HEK293 (cell line): ENCODE measurements at regions not wholly inside any gene's neighbourhood (a gene's known extent, or its start where the extent isn't known, plus 50 kb on each side); places are given as distances from the start of the nearest gene placed in this dataset.

ENCODE experiments used
- CTCF ChIP-seq: fragments of 450-650 bp; formaldehyde crosslinking; IDR thresholded peaks from 2 replicates; pipeline ENCODE4 v1.5.1; 2016; ENCODE audit warnings: missing biosample characterization, missing genetic modification characterization
- HOXD13 ChIP-seq: sonication (generic); formaldehyde crosslinking; IDR thresholded peaks from 2 replicates; pipeline ENCODE4 v1.8.0; 2022; ENCODE audit warnings: missing genetic modification reagents, borderline replicate concordance
- RBAK ChIP-seq: fragments of 450-650 bp; formaldehyde crosslinking; IDR thresholded peaks from 2 replicates; pipeline ENCODE4 v1.5.1; 2016; ENCODE audit warnings: missing biosample characterization, missing genetic modification characterization
- YY1 ChIP-seq: fragments of 450-650 bp; formaldehyde crosslinking; IDR thresholded peaks from 2 replicates; pipeline ENCODE4 v1.5.1; 2018; ENCODE audit warnings: missing biosample characterization, missing genetic modification characterization
- ZBTB44 ChIP-seq: fragments of 450-650 bp; IDR thresholded peaks from 2 replicates; pipeline ENCODE4 v1.5.1; 2018; ENCODE audit warnings: missing biosample characterization, mild to moderate bottlenecking, missing genetic modification characterization
- ZNF10 ChIP-seq: fragments of 450-650 bp; formaldehyde crosslinking; IDR thresholded peaks from 2 replicates; pipeline ENCODE4 v1.5.1; 2017; ENCODE audit warnings: missing biosample characterization, missing genetic modification characterization
- ZNF274 ChIP-seq, 2 experiments: fragments of 200-500 bp in 1 of 2; fragments of 450-650 bp in 1 of 2; sonication (Bioruptor generic) in 1 of 2; formaldehyde crosslinking in 1 of 2; IDR thresholded peaks; 2 replicates each; pipeline versions ENCODE4 v1.5.1 to v1.6.1; 2014 to 2016; ENCODE audit warnings: borderline replicate concordance in 1 of 2, inconsistent platforms in 1 of 2, low read length in 1 of 2, missing biosample characterization in 1 of 2, missing genetic modification characterization in 1 of 2
- ZNF280D ChIP-seq: fragments of 450-650 bp; formaldehyde crosslinking; IDR thresholded peaks from 2 replicates; pipeline ENCODE4 v1.5.1; 2016; ENCODE audit warnings: missing biosample characterization, missing genetic modification characterization
- ZNF561 ChIP-seq: fragments of 450-650 bp; IDR thresholded peaks from 2 replicates; pipeline ENCODE4 v1.5.1; 2018; ENCODE audit warnings: missing biosample characterization, missing genetic modification characterization, borderline replicate concordance
- ZNF792 ChIP-seq: fragments of 450-650 bp; formaldehyde crosslinking; IDR thresholded peaks from 2 replicates; pipeline ENCODE4 v1.5.1; 2016; ENCODE audit warnings: missing biosample characterization, missing genetic modification characterization
- ZSCAN5A ChIP-seq: fragments of 450-650 bp; formaldehyde crosslinking; IDR thresholded peaks from 2 replicates; pipeline ENCODE4 v1.5.1; 2016; ENCODE audit warnings: missing biosample characterization, missing genetic modification characterization

- TF ChIP-seq ZNF10 (no peak), HOXD13 (CRISPR knock-in tag) (no peak), CTCF (tag by site-specific recombination) (no peak), RBAK (tag by site-specific recombination) (no peak), ZNF792 (tag by site-specific recombination) (no peak), YY1 (tag by site-specific recombination) (no peak), ZBTB44 (tag by site-specific recombination) (no peak), ZNF274 (IDR thresholded peaks at IDR 0.05; ENCODE audit: low read length) (no peak), ZNF274 (tag by site-specific recombination; IDR thresholded peaks at IDR 0.05; ENCODE audit: borderline replicate concordance) (no peak), ZSCAN5A (no peak), ZNF280D (no peak), ZNF561 (no peak)
Observed at GRCh38 chr5:117088176-117088575, 513.6 kb upstream of the SEMA6A start.
